RPMI7951 (cell line): ENCODE measurements at regions not wholly inside any gene's neighbourhood (a gene's known extent, or its start where the extent isn't known, plus 50 kb on each side); places are given as distances from the start of the nearest gene placed in this dataset.
"Not testable (repeated sequence)": the region's sequence is repeated elsewhere in the genome, so short reads cannot be mapped to it uniquely, and the experiment has no call there.

Experiments
- DNase-seq: peaks from one replicate; pipeline ENCODE4 v3.0.0-alpha.2; 2012; ENCODE audit warnings: low read depth

DNA sequence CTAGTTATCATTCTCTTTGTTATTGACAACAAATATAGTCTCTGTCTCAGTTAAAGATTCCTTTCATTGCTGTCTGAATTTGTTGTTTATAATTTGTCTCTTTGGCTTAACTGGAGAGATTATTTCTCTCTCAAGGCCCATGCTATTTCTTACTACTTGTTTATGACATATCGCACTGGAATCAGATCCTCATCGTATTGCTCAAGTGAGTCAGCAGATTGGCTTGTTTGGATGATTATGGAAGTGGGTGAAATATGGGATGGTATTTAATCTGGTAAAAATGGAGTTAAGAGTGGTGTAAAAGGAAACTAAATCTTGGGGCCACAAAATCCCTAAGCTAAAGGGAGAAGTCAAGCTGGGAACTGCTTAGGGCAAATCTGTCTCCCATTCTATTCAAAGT is 613.1 kb downstream of the SI start:
- DNase-seq: no peak

DNA sequence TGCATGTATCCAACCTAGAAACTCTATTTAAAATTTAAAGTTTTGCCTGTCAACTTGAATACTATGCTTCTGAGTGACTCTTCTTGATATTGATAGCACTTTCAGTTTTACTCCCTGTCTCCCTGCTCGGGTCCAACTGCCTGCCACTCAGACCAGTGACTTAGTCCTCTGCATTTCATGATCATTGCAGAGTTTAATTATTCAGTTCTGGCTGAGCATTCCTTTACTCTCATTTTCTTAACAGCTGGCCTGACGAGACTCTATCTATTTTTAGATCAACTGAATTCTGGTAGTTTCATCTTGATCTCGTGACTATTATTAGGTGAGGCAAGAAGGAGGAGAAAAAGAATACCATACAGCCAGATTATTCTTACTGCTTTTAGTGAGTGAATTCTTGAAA is 617.4 kb downstream of the SI start:
- no peak for DNase-seq

DNA sequence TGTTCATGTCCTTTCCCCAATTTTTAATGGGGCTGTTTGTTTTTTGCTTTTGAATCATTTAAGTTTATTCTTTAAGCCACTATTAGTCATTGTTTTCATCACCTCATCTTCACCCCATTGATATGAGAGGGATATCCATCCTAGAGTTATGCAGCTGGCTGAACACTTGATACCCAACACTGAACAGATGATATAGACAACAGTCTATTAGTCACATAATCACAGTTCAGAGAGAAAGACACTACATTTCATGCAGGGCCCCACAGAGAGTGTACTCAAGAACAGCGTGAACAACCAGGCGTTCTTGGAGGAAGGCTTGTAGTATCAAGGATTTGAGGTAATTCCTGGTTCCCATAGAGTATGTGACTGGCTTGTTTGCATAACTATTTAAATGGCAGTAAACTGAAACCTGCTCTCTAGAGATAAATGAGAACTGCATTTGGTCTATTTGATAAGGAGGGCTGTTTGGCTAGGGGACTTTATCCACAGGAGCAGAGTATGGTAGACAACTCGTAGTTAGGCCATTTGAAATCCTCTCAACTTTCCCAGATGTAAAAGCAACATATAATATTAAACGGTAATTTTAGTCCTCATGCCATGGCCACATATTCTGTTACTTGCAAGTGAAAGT is 618.7 kb downstream of the SI start:
- DNase-seq: no peak

DNA sequence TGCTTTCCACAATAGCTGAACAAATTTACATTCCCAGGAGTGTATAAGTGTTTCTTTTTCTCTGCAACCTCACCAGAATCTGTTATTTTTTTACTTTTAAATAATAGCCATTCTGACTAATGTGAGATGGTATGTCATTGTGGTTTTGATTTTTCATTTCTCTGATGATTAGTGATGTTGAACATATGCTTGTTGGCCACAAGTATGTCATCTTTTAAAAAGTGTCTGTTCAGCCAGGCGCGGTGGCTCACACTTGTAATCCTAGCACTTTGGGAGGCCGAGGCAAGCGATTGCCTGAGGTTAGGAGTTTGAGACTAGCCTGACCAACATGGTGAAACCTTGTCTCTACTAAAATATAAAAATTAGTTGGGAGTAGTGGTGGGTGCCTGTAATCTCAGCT is 619.3 kb downstream of the SI start:
- DNase-seq: peak; percentile 2

DNA sequence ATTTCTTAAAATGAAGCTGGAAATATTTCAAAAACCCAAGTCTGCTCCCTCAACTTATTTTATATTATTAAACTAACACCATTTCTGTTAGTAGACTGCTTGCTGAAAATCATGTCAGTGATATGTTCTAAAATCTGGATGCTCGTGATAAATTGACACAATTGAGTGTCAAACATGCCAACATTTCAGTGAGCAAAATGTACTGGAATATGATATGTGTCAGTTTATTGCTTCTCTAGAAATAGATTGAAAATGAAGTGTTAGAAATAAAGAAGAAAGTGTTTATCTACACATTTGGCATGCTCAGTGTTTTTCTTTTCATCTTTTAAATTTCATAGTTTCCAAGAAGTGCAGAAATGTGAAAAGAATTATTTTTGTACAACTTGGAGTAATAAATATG is 624.6 kb downstream of the SI start:
- DNase-seq: no peak

DNA sequence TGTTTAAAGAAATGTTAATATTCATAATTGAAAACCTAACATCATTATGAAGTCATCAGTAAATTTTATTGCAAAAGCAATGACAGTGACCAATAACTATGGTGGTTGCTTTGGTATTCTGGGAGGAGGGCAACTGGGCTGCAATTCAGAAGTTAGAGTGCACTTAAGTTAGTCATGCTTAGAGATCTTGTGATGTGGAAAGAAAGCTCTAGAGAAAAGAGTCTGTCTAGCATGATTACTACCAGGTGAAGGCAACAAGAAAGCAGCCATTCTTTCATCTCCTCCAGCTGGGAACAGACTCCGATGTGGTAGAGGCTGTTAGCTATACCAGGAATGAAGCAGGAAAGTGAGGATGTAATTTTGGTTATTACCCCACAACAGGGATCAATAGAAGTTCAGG is 625.6 kb downstream of the SI start:
- no peak for DNase-seq

DNA sequence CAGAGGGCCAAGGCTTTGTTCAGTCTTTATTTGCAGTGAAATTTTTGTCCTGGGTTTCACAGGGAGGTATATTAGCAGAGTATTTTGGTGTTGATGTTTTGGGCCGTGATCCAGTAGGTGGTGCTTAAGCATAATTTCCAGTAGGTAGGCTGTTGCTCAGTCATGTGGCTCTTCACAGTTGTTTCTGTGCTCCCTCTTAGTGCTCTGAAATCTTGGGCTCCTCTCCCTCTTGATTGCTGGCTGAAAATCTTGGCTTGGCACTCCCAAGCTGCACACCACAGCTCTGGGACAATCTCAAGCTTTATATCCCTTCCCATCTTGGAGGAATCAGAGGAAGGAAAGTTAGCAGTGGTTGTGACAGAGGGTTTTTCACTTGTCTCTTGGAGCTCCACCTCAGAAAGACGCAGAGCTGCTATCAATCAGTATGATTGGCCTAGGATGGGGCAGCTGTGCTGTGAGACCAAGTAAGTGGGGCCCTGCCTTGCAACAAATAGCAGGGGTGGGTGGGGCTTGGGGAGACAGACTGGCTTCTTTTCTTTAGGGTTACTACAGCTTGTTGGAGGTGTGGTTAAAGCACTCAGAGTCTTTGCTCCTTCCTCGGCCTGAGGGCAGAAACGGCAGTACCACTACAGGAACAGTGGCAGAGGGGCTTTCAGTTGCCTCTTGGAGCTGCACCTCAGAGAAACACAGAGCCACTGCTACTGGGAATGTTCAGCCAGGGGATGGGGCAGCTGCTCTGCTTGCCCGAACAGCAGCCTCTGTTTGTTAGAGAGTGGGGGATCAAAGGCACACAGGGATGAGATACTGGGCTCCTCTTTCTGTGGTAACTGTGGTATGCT is 627.0 kb downstream of the SI start:
- DNase-seq: no peak

DNA sequence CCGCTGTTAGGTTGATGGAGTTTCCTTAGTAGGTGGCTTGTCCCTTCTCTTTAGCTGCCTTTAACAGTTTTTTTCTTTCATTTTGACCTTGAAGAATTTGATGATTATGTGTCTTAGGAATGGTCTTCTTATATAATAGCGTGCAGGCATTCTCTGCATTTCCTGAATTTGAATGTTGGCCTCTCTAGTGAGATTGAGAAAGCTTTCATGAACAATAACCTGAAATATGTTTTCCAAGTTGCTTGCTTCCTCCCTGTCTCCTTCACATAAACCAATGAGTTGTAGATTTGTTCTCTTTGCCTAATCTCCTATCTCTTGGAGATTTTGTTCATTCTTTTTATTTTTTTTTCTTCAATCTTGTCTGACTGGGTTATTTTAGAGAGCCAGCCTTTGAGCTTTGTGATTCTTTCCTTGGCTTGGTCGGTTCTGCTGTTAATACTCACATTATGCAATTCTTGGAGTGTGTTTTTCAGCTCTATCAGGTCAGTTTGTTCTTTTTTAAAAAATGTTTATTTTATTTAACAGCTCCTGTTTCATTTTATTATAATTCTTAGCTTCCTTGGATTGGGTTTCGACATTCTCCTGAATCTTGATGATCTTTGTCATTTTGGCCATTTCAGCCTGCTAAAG is 627.9 kb downstream of the SI start:
- DNase-seq: no peak

DNA sequence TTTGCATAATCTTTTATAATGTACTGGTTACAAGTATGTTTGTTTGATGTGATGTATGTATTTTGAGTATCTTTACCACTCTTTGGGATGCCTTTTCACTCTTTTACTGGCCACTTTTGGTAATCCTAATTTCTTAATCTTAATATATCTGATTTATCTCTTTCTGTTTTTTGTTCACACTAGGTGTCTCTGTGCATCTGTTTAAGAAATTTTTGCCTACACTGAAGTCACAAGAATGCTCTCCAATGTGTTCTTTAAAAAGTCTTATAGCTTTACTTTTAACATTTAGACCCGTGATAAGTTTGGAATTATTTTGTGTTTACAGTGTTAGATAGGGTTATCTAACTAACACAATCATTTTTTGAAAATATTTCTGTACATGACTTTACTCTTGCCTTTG is 659.1 kb downstream of the SI start:
- DNase-seq: no peak

DNA sequence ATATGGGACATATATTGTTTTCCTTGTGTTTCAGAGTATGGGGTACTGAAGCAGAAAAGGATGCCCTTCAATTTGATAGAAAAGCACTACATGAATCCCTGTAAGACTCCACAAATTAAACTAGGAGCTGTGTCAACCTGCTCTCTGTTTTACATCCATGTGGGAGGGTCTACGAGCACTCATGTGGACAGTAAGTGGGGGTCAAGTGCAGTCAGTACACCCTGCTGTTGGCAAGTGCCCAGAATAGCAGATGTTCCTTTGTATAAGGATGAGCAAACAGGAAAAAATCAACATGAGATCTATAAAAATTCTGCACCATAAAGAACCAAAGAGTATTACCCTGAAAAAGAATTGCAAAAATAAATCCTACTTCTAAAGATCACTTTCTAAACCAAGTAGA is 659.9 kb downstream of the SI start:
- no peak for DNase-seq

DNA sequence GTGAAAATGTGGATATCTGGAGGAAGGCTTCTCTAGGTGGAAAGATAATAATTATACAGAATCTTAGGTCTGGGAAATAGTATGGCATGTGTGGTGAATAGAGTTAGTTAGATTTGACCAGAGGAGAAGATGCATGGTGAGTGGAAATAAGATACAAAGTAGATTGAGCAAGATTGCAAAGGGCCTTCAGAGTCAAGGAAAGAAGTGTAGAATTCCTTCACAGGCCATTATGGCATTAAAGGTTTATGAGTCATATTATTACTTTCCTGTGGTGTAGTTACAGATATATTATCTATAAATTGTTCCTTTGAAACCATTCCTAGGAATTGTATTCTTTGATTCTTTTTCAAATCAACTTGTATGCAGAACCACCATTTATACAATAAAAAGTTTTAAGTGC is 660.3 kb downstream of the SI start:
- no peak for DNase-seq

DNA sequence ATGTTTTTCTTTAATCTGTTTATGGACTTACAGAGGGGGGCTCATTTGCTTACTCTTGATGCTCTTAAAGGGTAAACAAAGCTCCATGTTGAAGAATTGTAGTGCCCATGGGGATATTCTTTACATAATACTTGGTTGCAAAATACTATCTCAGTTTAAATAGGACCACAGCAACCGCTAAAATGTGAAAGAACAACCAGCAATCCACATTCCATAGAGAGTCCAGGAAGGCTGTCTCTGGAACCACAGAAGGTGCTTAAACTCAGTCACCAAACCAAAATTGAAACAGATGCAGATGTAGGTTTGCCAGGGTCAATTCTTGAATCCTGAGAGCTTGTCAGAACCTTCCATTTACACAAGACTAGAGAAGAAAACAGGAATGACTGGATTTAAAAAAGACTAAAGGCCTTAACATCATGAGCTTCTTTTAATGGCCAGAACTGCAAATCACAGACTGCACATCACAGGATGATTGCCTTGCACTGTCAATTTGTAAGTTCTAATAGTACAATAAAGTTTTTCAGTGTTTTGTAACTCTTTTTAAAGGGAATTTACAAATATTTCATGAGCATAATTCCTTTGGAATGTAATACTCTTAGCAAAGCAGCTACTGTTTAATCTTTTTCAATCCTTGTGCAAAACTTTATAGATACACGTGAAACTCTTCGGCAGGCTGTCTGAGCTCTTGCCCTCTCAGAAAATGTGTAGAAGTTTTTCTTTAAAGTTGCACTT is 661.6 kb downstream of the SI start:
- DNase-seq: no peak

DNA sequence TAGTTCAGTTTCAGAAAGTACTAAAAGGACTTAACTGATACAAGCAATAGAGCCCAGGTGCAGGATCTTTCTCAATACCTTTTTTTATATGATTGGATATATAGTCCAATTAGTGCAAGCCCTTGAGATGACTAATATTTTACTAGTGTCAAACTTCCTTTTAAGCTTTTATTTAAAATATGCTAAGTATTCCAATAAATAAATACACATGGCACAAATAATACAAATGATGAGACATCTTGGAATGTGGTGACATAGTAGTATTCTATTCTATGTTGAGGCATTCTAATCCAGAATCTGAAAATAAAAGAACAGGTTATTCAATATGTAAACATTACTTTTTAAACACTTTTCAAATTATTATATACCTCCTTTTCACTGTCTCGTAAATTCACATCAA is 670.0 kb downstream of the SI start:
- DNase-seq: no peak

DNA sequence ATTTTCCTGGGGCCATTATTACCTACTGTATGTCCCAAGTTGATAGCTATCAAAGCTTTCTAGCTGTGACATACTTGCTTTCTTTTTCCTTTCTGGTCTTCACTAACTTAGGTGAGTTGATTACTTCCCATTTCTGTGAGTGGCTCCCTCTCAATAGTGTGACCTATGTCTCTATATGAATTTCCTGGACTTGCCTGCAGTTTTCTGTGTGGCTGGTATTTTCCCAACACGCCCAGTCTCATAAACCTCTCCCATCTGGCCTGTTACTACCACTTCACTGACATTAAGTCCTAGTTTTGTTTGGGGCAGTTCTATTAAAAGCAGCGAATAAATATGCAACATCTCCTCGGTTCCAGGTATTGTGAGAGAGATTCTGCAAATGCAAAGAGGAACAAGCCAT is 671.2 kb downstream of the SI start:
- no peak for DNase-seq

DNA sequence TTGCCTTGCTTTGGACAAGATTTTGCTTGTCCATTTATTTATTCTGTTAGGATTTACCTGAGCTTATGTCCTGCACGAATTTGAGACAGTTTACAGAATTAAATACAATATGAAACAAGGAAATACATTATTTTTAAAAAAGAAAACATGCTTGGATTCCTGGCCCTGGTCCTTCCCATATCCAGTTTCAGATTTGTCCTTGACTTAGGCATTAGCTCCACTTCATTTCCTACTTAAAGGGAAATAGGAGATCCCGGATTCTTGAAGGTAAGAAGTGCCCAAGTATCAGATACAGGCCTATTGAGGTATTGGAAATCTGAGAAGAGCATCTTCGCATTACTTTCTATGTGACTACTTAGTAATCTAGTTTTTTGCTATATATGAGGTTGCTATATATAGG is 672.0 kb downstream of the SI start:
- DNase-seq: no peak

DNA sequence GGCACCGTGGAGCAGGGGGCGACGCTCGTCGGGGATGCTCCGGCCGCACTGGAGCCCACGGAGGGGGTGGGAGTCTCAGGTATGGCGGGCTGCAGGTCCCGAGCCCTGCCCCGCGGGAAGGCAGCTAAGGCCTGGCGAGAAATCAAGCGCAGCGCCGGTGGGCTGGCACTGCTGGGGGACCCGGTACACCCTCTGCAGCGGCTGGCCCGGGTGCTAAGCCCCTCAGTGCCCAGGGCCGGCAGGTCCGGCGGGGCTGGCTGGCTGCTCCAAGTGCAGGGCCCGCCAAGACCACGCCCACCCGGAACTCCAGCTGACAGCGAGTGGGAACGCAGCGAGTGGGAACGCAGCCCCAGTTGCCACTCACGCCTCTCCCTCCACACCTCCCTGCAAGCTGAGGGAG is 676.4 kb downstream of the SI start:
- DNase-seq: no peak

DNA sequence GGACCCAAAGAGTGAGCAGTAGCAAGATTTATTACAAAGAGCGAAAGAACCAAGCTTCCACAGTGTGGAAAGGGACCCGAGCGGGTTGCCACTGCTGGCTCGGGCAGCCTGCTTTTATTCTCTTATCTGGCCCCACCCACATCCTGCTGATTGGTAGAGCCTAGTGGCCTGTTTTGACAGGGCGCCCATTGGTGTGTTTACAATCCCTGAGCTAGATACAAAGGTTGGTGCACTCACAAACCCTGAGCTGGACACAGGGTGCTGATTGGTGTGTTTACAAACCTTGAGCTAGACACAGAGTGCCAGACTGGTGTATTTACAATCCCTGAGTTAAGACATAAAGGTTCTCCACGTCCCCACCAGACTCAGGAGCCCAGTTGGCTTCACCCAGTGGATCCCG is 676.9 kb downstream of the SI start:
- DNase-seq: not testable (repeated sequence)

DNA sequence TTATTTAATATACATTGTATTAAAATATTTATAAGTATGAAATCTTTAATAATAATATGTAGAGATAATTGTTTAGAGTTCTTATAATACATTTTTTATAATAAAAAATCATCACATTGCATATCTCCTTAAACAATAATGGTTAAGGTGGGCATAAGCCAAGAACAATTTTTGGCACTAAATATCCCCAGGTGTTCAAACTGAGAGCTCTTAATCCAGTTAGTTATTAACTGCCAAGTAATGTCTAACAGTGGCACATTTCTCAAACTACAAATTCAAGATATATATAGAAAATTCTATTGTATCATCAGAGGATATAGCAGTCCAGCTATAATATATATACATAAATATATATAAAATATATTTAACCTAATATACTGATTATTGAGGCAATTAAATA is 680.8 kb downstream of the SI start:
- no peak for DNase-seq

DNA sequence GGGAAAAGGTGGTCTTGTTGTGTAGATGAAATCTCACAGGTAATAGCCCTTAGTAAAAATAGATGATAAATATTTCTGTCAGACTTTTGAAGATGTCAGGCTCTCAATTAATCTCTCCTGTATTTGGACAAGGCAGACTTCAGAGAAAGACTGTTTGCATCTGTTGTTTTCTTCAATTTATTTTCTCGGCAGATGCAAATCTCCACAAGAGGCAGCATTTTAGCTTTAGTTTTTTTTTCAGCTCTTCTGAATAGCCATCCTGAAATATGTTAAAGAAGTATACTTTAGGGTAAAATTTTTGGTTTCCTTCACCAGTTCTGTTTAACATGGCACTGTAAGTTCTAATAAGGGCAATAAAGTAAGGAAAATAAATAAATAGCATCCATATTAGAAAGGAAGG is 685.1 kb downstream of the SI start:
- DNase-seq: no peak

DNA sequence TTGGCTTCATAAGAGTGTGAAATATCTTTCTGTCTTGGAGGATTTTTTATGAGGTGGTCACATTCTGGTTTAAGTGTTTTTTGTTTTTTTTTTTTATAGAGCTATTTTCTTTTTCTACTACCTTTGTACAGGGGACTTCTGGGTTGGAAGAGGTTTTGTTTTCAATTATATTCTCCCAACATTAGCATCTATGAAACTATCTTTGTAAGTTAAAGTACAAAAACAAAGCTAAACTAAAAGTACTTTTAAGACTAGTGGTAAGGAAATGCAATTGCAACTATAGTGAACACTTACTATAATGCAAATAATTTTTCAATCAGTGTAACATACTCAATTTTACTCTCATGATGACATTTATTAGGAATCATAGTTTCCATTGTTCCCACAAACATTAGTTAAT is 688.2 kb downstream of the SI start:
- no peak for DNase-seq

DNA sequence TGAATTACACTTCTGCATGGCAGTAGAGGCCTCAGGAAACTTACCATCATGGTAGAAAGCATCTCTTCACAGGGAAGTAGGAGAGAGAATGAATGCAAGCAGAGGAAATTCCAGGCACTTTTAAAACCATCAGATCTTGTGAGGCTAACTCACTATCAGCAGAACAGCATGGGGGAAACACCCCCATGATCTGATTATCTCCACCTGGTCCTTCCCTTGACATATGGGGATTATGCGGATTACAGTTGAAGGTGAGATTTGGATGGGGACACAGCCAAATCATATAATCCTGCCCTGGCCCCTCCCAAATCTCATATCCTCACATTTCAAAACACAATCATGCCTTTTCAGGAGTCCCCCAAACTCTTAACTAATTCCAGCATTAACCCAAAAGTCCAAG is 691.1 kb downstream of the SI start:
- DNase-seq: no peak

DNA sequence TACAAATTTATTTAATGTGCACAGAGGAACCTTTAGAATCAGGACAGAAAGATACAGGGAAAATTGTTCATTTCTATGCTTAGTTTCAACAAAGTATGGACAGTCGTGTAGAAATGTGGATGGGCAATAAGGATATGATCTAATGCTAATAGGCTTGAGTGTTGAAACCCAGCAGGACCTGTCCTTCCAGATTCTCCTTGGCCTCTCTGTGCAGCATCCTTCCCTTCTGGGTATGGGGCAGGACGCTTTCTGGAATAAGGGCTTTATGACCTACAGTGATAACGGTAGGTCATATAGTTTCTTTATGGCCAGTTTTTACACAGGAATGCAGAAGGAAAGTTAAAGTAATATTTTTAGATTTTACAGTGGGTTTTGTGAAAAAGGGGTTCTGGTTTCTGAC is 698.1 kb downstream of the SI start:
- no peak for DNase-seq

DNA sequence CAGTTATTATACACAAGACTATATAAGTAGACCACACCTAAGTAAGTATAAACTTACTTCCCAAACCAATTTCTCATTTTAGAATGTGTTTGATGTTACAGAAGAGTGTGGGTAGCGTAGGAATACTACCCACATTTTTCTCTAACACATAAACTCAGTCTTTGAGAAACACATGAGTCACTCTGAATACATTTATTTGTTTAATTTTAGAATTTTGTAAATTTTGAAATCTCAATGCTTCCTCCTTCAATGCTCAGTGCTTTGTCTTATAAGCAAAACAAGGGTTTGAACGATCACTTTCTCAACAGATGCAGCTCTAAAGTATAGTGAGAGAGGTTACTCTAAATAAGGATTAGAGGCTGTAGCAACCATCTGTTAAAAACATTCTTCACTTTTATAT is 700.8 kb downstream of the SI start:
- DNase-seq: no peak
